GM21786 (cell line): ENCODE measurements at regions not wholly inside any gene's neighbourhood (a gene's known extent, or its start where the extent isn't known, plus 50 kb on each side); places are given as distances from the start of the nearest gene placed in this dataset.
"Not testable (repeated sequence)": the region's sequence is repeated elsewhere in the genome, so short reads cannot be mapped to it uniquely, and the experiment has no call there.

Source experiments
- ATAC-seq: cut with Tn5 transposase; IDR thresholded peaks from one replicate; pipeline ENCODE4 v1.9.1; 2021; ENCODE audit not compliant: unreplicated experiment

DNA sequence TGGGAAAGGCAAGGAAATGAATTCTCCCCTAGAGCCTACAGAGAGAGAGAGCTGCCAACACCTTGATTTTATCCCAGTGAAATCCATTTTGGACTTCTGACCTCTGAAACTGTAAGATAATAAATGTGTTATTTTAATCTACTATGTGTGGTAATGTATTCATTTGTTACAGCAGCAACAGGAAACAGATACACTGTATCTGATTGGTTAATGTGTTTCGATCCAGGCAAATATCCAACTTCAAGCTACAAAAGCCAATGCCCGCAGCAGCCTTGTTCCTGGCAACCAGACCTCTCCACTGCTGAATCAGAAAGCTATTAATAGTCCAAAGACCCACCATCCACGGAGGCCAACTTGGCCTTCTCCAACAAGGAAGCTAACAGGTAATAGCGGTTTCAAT, 318.1 kb downstream of the PTTG2 start:
- no peak for ATAC-seq

DNA sequence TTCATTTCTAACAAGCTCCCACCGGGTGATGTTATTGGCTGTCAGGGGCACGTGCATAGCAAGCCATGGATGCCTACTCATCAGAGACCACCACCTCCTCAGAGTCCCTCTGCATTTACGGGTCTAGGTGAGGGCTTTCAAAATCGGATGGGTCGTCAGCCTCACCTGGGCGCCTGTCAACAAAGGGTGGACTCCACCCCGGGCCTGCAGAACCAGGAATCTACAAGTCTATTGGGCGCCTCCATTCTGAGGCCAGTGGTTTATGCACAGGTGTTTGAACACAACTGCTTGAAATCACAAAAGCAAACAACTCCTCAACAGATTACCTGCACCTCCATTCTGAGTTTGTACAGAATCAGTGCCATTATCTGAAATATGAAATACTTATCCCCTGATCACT, 318.9 kb downstream of the PTTG2 start:
- ATAC-seq, result no peak

DNA sequence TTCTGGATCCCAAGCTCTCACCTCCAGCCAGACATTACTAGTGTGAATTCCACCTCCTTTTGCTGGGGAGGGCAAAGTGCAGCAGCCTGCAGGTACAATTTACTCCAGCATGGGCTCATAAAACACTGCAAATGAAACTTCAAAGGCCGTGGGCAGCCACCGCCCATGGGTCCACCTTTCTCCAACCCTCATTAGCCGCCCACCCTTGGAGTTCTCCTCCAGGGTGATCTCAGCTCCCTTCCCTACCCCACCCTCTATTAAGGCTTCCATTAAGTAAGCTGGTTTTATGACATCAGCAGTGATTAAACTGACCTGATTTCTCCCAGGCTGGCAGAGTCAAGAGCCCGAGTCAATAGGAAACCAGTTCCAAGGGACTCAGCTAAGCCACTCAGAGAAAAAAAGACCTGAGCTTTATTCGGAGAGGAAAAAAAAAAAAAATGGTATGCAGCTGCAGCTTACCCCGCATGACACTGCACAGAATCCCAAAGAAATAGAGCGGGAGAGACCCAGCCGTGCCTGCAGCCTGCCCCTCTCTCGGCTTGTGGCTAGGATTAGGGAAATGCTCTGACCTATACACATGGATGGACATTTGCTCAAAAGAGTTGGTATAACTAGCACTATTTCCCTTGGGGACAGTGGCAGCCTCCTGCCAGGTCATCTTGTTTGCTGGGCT, 319.6 kb downstream of the PTTG2 start:
- no peak for ATAC-seq

DNA sequence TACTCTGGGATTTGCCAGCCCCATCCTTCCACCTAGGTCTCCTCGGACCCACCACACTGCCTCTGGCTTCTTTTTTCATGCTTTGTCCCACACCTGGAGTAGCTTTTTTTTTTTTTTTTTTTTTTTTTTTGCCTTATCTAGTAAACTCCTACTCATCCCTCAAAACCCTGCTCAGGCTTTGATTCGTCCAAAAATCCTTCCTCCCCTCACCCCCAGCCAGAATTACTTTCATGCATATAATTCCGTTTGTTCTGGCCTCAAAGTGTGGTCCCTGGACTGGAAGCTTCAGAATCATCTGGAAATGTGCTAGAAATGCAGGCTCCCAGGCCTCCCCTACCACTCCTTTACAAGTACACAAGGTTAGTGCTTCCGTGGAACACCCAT, 320.1 kb downstream of the PTTG2 start:
- no peak for ATAC-seq

DNA sequence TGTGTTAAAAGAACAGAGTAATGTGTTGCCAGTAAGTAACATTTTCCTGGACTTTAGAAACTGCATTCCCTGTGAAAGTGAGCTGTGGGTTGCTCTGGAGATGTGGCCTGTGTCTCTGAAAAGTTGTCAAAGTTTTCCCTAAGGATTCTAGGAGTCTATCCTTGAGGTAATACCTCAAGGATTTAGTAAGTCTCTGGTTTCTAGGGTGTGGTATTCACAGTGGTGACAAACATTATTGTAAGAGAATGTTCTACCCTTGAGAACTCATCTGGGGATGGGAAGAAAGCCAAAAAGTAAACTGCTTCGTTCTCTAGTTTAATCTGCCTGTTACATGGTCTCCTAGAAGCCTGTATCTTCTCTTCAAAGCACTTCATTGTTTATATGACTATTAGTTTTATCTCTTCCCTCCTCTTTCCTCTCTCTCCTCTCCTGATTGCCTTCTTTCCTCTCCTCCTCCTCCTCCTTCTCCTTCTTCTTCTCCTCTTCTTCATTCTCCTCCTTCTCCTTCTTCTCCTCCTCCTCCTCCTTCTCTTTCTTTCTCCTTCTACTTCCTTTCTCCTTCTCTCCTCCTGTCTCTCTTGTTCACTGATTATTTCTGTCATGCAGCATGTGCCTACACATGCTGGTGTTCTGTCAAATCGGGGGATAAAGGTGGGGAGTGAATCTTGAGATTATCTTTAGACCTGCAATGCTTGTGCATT, 321.3 kb downstream of the PTTG2 start:
- ATAC-seq, result no peak

DNA sequence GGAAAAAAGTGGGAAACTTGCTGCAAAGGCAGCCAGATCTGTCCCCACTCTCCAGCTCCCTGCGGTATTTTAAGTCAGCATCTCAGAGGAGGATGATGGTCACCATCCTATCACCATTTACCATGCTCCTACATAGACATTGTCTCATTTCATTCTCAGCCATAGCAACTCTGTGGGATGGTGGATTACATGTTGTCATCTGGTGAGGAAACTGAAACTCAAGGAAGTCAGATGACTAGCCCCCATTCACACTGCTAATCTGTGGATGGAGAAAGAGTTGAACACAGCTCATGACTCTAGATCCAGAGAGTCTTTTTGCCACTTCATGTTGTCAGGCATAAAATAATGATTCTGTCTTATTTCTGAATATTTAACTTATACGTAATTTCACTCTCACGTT, 323.5 kb downstream of the PTTG2 start:
- no peak for ATAC-seq

DNA sequence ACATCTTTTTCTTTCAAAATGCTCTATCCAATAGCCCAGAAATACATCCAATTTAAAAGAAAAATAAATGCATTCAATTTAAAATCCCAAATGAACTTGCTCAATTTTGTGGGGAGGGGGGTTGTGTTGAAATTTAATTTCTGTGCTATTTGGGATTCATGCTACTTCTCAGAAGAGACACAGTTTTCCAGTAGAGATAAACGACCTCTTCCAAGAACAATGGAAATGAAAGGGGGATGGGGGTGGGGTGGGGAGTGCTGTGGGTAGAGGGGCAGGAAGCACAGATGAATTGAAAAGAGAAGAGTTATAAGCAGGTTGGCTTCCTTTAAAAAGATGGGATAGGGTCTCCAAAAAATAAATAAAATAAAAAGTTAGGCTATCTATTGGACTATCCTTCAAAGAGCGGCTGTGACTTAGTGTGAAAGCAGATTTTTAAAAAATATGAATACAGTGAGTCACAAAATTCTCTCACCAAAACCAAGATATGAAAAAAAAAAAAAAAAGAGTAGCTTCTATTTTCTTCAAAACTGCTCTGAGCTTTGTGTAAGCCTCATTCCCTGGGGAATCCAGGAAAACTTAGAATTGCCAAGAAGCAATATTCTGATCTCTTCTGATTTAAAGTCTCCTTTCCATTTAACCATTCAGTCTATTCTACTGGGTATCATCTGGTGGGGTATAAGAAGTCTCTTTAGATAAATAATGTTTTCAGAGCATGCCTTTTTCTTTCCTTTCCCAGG, 324.3 kb downstream of the PTTG2 start:
- no peak for ATAC-seq

DNA sequence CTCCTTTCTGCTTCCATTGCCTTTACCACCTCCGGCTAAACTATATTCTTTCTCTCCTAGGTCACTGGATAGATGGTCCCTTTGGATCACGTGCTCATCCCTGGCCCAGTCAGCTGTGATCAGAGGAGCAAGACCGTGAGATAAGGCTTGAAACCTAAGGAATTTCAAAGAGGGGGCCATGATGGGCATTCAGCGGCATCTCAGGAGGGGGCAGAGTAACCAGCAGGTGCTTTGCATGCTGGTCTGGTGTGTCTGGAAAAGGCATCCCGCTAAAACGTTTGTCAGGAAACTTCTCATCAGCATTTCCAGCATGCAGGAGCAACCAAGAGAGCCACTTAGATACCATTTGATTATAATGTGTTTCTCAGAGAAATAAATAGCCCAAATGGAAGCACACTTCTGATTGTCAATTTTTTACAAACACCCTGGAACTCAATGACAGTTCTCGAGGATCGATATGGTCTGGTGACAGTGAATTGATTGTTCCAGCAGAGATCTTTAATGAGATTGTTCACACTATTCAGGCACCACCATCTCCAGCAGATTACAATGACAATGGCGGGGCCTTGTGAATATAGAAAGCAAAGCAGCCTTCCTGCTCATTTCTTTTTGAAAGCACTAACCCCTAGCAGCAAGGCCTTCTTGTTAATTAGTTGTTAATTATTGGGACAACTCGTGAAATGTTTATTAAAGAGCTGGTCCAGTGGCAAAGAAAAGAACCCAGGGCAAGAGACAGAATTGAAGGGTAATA, 327.1 kb downstream of the PTTG2 start:
- no peak for ATAC-seq

DNA sequence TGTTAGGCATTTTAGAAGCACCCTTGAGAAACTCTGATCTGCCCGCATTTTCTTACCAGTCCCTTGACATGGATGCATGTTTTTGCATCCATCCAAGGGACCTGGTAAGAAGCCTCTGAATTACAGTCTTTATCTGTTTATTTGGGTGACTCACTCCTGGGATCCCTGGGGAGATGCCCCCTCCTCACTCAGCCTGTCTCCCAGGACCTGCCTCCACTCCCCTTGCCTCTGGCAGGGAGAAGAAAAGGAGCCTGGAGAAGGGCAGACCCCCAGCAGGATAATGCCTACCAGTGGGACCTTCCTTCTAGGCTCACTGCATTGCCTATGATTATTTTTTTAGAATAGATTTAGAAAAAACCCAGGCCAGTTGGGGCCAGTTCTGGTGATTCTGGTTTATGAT, 329.4 kb downstream of the PTTG2 start:
- ATAC-seq, result no peak

DNA sequence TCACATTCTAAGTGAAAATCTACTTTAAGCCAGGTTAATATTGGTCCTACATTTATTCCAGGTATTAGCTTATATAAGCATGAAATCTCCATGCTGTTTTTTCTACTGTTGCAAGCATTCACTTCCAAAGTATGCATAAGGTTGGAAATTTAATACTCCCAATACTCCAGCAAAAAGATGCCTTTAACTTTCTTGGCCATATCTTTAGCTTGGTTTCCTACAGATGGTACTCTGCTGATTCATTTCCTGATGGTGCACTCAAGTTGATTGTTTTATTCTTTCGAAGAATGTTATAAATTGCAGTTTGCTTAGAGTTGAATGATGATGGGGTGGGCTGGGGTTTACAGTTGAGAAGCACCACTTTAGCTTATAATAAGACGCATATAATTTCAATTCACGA, 330.2 kb downstream of the PTTG2 start:
- ATAC-seq, result no peak

DNA sequence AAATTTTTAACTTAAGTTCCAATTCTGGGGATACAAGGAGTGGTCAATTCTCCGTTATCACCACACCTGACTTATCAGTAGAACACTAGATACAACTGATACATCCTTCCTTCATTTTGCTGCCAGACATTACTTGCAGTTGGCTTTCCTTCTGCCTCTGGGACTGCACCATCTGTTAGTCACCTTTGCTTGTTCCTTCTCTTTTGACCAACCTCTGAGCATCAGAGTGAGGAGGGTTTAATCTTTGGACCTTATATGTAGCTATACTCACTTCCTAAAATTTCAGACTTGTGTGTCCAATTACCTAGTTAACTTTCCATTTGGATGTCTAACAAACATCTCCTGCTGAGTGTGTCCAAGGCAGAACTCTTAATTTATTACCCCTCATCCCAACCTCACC, 330.7 kb downstream of the PTTG2 start:
- no peak for ATAC-seq

DNA sequence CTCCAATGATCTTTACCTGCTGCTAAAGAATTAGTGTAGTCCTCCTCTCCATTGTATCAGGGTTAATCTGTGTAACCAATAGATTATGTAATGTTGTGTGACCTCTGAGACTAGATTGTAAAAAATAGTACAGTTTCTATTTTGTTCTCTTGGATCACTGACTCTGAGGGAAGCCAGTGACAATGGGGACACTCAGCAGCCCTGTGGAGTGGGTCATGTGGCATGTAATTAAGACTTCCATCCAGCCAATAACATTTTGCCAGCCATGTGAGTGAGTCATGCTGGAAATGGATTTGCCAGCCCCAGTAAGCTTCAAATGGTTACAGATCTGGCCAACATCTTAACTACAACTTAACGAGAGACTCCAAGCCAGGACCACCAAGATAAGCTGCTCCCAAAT, 332.3 kb downstream of the PTTG2 start:
- no peak for ATAC-seq

DNA sequence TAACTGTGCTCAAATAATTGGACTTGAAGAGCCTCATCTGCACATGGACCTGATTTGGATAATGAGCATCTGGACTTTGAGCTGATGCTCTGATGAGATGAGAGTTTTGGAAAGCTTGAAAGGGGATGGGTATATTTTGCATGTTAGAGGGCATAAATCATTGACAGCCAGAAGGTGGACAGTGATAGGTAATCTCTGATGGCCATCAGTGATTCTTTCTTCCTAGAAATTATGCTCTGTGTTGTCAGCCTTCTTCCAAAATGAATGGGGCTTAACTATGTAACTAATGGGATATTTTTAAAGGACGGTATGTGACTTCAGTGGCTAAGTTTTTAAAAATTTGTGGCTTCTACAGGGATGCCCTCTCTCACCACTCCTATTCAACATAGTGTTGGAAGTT, 334.0 kb downstream of the PTTG2 start:
- no peak for ATAC-seq

DNA sequence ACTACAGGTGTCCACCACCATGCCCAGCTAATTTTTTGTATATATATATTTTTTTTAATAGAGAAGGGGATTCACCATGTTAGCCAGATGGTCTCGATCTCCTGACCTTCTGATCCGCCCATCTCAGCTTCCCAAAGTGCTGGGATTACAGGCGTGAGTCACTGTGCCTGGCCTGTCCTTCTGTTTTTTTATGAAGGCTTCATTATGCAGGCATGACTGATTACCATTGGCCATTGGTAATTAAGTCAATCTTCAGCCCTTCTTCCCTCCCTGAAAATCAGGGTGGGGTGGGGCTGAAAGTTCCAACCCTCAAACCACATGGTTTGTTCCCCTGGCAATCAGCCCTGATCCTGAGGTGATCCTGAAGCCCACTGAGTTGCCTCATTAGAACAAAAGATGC, 336.9 kb downstream of the PTTG2 start:
- ATAC-seq, result no peak

DNA sequence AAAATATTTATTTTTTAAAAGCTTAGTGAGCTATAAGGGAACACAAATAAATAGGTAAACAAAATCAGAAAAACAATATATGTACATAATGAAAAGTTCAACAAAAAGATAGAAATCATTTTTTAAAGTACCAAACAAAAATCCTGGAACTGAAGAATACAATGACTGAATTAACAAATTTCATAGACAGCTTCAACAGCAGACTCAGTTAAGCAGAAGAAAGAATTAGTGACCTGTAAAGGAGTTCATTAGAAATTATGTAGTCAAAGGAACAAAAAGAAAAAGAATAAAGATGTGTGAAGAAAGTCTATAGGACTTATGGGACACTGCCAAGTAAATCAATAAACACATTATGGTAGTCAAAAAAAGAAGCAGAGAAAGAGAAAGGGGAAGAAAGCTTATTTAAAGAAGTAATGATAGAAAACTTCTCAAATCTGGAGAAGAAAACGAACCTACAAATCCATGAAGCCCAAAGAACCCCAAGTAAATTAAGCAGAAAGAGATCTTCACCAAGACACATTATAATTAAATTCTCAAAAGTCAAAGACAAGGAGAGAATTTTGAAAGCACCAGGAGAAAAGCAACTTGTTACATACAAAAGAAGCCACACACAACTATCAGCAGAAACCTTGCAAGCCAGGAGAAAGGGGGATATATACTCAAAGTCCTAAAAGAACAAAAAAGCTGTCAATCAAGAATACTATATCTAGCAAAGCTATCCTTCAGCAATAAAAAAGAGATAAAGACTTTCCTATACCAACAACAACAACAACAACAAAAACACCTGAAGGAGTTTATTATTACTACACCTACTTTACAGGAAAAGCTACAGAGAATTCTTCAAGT, 338.9 kb downstream of the PTTG2 start:
- ATAC-seq, result no peak

DNA sequence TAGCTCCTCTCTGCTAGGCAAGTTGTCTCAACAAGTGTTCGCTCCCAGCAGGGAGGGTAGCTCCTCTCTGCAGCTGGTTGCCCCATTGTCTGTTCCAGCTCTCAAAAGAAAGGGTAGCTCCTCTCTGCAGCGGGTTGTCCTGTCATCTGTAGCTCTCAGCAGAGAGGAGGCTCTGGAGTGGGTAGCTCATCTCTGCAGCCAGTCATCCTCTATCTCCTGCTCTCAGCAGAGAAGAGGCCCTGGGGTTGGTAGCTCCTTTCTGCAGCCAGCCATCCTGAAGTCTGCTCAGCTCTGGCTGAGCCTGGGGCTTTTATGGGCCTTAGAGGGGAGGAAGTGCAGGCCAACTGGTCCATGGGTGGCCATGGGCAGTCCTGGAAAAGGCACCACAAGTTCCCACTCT, 342.7 kb downstream of the PTTG2 start:
- no peak for ATAC-seq

DNA sequence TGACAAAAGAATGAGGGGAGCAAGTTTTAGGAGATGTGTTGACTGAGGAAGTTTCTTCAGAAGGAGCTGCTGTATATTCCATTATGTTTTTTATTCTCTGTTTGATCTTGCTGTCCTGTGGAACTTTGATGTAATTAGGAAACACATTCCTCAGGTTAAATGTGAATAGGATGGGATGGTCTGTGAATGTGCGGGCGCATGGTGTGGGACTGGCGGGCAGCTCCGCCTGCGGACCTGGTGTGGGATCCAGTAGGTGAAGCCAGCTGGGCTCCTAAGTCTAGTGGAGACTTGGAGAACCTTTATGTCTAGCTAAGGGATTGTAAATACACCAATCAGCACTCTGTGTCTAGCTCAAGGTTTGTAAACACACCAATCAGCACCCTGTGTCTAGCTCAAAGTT, 344.3 kb downstream of the PTTG2 start:
- ATAC-seq, result not testable (repeated sequence)

DNA sequence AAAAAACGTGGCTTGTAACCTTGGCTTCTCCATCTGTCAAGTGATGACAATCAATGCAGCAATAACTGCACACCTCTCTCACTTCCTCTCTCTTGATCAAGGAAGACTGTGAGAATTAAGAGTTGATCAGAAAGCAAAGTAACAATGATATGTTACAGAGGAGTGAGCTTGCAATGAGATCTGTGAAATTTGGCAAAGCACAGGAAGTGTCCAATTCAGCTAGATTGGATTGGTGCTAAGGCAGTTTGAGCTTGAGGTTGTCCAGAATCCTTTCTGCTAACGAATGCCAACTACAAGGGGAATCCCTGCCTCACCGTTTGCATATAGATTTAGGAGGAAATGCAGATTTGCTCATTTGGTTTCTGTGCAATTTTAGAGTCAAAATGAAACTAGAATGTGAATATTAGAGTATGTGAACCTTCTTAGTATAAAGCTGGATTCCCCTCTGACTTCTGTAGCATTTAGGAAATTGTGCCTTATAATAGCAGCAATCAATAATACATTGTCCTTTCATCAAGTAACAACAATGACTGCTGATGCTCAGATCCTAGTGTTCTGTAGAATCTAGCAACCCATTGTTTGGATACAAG, 346.4 kb downstream of the PTTG2 start:
- ATAC-seq, result peak; percentile 57

DNA sequence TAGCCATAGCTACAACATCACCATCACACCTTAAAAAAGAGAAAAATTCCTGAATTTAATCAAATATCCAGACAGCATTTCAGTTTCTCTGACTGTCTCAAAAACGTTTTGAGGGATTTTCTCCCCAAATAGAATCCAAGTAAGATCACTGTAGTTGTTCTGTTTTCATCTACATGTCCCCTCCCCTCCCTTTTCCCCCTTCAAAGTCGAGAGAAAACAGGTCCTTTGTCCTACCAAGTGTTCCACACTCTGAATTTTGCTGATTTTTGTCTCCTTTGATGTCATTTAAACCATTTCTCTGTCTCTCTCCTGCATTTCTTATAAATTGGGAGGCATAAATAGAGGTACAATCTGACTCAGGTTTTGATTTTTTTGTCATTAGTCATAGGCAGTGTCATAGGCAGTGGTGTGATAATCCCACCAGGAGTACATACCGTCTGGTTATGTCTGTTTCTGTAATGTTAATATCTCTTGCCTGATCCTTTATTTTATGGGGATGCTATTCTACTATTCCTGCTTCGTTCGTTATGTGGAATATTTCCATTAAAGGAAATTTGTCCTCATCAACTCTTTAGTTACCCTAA, 348.6 kb downstream of the PTTG2 start:
- no peak for ATAC-seq

DNA sequence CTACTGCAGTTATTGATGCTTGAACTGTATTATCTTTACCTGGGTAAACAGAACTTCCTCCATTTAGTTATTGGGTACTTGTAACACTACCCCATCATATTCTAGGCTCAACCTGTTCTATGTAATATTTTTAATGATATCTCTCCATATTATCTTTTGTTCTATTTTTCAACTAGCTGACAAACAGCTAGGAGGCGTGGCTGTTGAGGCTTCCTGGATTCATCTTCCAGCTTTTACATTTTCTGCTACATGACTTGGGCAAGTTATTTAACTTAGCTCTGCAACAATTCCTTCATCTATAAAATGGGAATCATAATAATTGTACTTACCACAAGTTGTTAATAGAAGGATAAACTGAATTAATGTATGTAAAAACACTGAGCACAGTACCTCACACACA, 349.3 kb downstream of the PTTG2 start:
- no peak for ATAC-seq
